Neural progenitor cell (in vitro differentiated cells): ENCODE measurements at regions not wholly inside any gene's neighbourhood (a gene's known extent, or its start where the extent isn't known, plus 50 kb on each side); places are given as distances from the start of the nearest gene placed in this dataset.

ENCODE experiments used
- DNase-seq: peaks from one replicate; pipeline ENCODE4 v3.0.0-alpha.2; 2016; ENCODE audit warnings: low spot score
- H2AFZ ChIP-seq: fragments of 200-600 bp; sonication (generic); replicated peaks from 2 replicates; pipeline ENCODE4 v1.6.1; 2016; ENCODE audit warnings: antibody characterized with exemption
- H3F3A ChIP-seq: fragments of 200-600 bp; sonication (generic); 2 replicates; pipeline ENCODE4 v1.6.1; 2016; ENCODE audit warnings: antibody characterized with exemption, low read depth
- H3K27ac ChIP-seq: fragments of 200-600 bp; sonication (generic); 2 replicates; pipeline ENCODE4 v1.5.1; 2016; ENCODE audit warnings: mild to moderate bottlenecking
- H3K27me3 ChIP-seq: fragments of 200-600 bp; sonication (generic); 2 replicates; pipeline ENCODE4 v1.6.1; 2016; ENCODE audit warnings: mild to moderate bottlenecking, moderate library complexity
- H3K36me3 ChIP-seq: fragments of 200-600 bp; sonication (generic); 2 replicates; pipeline ENCODE4 v1.5.1; 2016
- H3K4me1 ChIP-seq: fragments of 200-600 bp; sonication (generic); 2 replicates; pipeline ENCODE4 v1.6.1; 2016; ENCODE audit warnings: mixed run types
- H3K4me2 ChIP-seq: fragments of 200-600 bp; sonication (generic); 2 replicates; pipeline ENCODE4 v1.6.1; 2016
- H3K4me3 ChIP-seq: fragments of 200-600 bp; sonication (generic); 2 replicates; pipeline ENCODE4 v1.5.1; 2016
- H3K79me2 ChIP-seq: fragments of 200-600 bp; sonication (generic); 2 replicates; pipeline ENCODE4 v1.6.1; 2016; ENCODE audit warnings: low read depth
- H3K9ac ChIP-seq: fragments of 200-600 bp; sonication (generic); 2 replicates; pipeline ENCODE4 v1.6.1; 2016
- H3K9me3 ChIP-seq: fragments of 200-600 bp; sonication (generic); 2 replicates; pipeline ENCODE4 v1.5.1; 2016; ENCODE audit warnings: low read depth
- H4K20me1 ChIP-seq: fragments of 200-600 bp; sonication (generic); 2 replicates; pipeline ENCODE4 v1.6.1; 2016; ENCODE audit warnings: low read depth
- H3K27ac Mint-ChIP-seq: 3 replicates; pipeline ENCODE4 v1.8.0; 2021; ENCODE audit warnings: mixed read lengths
- H3K27me3 Mint-ChIP-seq: 2 replicates; pipeline ENCODE4 v1.8.0; 2022; ENCODE audit warnings: low read depth, mild to moderate bottlenecking, inconsistent platforms, moderate library complexity, mixed read lengths; ENCODE audit not compliant: insufficient read depth
- H3K36me3 Mint-ChIP-seq: 3 replicates; pipeline ENCODE4 v1.8.0; 2021; ENCODE audit warnings: mixed read lengths
- H3K4me1 Mint-ChIP-seq: 3 replicates; pipeline ENCODE4 v1.8.0; 2021; ENCODE audit warnings: mixed read lengths
- H3K4me3 Mint-ChIP-seq: 3 replicates; pipeline ENCODE4 v1.8.0; 2021; ENCODE audit warnings: mild to moderate bottlenecking, moderate library complexity, mixed read lengths
- H3K9me3 Mint-ChIP-seq: 3 replicates; pipeline ENCODE4 v1.8.0; 2020; ENCODE audit warnings: mixed read lengths
- CTCF ChIP-seq: fragments of 200-600 bp; sonication (generic); IDR thresholded peaks from 2 replicates; pipeline ENCODE4 v1.5.1; 2017; ENCODE audit warnings: antibody characterized with exemption, mild to moderate bottlenecking
- EZH2 ChIP-seq: fragments of 200-600 bp; sonication (generic); IDR thresholded peaks from 2 replicates; pipeline ENCODE4 v1.6.1; 2017; ENCODE audit warnings: antibody characterized with exemption, mild to moderate bottlenecking, moderate library complexity
- EZH2phosphoT487 ChIP-seq: fragments of 200-600 bp; sonication (generic); IDR thresholded peaks from 2 replicates; pipeline ENCODE4 v1.6.1; 2017; ENCODE audit warnings: antibody characterized with exemption

DNA sequence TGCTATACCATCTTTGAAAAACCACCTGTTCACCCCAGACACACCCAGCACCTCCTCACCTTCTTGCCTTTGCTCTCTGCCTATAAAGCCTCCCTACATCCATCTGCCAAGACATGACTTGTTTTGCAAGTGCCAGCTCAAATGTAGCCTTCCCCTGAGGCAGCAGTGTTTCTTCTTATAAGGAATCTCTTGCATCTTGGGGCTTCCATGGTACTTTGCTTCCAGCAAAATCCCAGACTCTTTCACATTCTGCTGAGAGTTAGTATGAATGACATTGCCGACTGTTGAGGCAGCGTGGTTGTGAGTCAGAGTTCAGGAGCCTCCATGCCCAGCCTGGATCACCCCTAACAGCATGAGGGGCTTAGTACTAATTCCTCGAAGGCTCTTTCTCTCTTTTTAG, 217.4 kb upstream of the RUNX1 start:
- no peak overlapping the region for H3K4me2 ChIP-seq
- H3K27ac Mint-ChIP-seq: no peak overlapping the region

DNA sequence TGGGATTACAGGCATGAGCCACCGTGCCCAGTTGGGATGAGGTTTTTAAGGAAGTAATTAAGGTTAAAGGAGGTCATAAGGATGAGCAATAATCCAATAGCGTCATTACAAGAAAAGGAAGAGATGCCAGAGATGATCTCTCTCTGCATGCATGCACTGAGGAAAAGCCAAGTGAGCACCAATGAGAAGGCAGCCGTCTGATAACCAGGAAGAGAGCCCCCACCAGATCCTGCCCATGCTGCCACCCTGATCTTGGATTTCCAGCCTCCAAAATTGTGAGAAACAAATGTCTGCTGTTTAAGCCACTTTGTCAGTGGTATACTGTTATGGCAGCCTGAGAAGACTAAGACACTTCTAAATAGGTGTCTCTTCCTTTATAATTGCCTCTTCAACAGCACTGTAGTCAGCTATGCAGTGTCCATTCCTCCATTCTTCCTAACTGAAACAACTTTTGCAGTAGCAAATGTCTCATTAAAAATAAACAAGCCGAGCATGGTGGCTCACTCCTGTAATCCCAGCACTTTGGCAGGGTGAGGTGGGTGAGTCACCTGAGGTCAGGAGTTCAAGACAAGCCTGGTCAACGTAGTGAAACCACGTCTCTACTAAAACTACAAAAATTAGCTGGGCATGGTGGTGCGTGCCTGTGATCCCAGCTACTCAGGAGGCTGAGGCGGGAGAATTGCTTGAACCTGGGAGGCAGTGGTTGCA, 216.2 kb upstream of the RUNX1 start:
- Histone ChIP-seq H3K27me3 (no peaks in the 10 kb centered on the region), H3K4me1 (no peaks in the 10 kb centered on the region), H3K27ac (no peak overlapping the region), H3K9ac (no peak overlapping the region), H3K79me2 (no peaks in the 10 kb centered on the region), H3K4me3 (no peak overlapping the region), H3F3A (no peaks in the 10 kb centered on the region), H3K9me3 (no peaks in the 10 kb centered on the region), H4K20me1 (no peaks in the 10 kb centered on the region), H3K4me2 (no peak overlapping the region), H3K36me3 (no peaks in the 10 kb centered on the region), H2AFZ (no peak overlapping the region)
- Mint-ChIP-seq H3K4me1 (no peaks in the 10 kb centered on the region), H3K27me3 (peaks cover 2% of the 10 kb centered on the region), H3K27ac (no peak overlapping the region), H3K9me3 (peaks cover 5% of the 10 kb centered on the region), H3K4me3 (no peak overlapping the region), H3K36me3 (no peaks in the 10 kb centered on the region)
- no peak for DNase-seq
- no peak for TF ChIP-seq EZH2
- TF ChIP-seq EZH2phosphoT487: no peak
- no peak for TF ChIP-seq CTCF

More for the DNA sequence above, 217.4 kb upstream of the RUNX1 start:
- Histone ChIP-seq H4K20me1 (no peaks in the 10 kb centered on the region), H3K4me1 (no peaks in the 10 kb centered on the region), H3K27ac (no peak overlapping the region), H3K27me3 (no peaks in the 10 kb centered on the region), H3K79me2 (no peaks in the 10 kb centered on the region), H3K9ac (no peak overlapping the region), H3K9me3 (no peaks in the 10 kb centered on the region), H2AFZ (no peak overlapping the region), H3K4me3 (no peak overlapping the region), H3F3A (no peaks in the 10 kb centered on the region), H3K36me3 (no peaks in the 10 kb centered on the region)
- no peaks in the 10 kb centered on the region for H3K4me1 Mint-ChIP-seq
- no peak for TF ChIP-seq EZH2phosphoT487
- no peak for TF ChIP-seq CTCF
- TF ChIP-seq EZH2: no peak
- DNase-seq: peak; percentile 7
- H3K4me3 Mint-ChIP-seq: no peak overlapping the region
- peaks cover 3% of the 10 kb centered on the region for H3K9me3 Mint-ChIP-seq
- H3K27me3 Mint-ChIP-seq: peaks cover 5% of the 10 kb centered on the region
- H3K36me3 Mint-ChIP-seq: no peaks in the 10 kb centered on the region

DNA sequence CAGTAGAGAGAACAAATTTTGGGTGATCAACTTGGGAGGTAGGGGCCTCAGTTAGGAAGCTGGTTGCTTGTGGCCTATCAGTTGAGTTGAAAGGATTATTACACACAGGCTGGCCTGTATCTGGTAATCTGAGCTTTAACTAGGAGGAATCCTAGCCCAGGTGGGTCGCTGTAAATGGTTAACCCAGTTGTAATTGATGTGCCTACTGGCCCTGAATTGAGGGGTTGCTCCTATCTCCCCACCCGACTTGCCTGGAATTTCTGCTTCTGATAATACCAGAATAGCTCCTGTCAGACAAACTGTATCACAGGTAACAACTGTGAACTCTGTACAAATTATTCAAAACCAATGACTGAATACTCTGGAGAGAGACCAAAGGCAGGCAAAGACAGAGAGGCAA, 210.4 kb upstream of the RUNX1 start:
- Histone ChIP-seq H4K20me1 (no peaks in the 10 kb centered on the region), H3K9me3 (no peaks in the 10 kb centered on the region), H3K4me2 (no peak overlapping the region), H3K9ac (no peak overlapping the region), H3K4me1 (peaks cover 5% of the 10 kb centered on the region), H3K4me3 (no peak overlapping the region), H2AFZ (no peak overlapping the region), H3K79me2 (no peaks in the 10 kb centered on the region), H3K36me3 (no peaks in the 10 kb centered on the region), H3K27me3 (no peaks in the 10 kb centered on the region), H3K27ac (no peak overlapping the region), H3F3A (no peaks in the 10 kb centered on the region)
- H3K27me3 Mint-ChIP-seq: peaks cover 2% of the 10 kb centered on the region
- H3K9me3 Mint-ChIP-seq: peaks cover 2% of the 10 kb centered on the region
- TF ChIP-seq CTCF (no peak), EZH2 (no peak), EZH2phosphoT487 (no peak)
- no peak overlapping the region for H3K4me3 Mint-ChIP-seq
- DNase-seq: no peak
- no peaks in the 10 kb centered on the region for H3K36me3 Mint-ChIP-seq
- H3K27ac Mint-ChIP-seq: no peak overlapping the region
- peaks cover 6% of the 10 kb centered on the region for H3K4me1 Mint-ChIP-seq
